NCI-H748 treated with DMSO at 0.1 percent for 48 hours (cell line): ENCODE measurements at regions not wholly inside any gene's neighbourhood (a gene's known extent, or its start where the extent isn't known, plus 50 kb on each side); places are given as distances from the start of the nearest gene placed in this dataset.

Experiments
- DNase-seq: peaks from one replicate; lab custom pipeline; 2025; lab: John Stamatoyannopoulos, UW

- DNase-seq = no peak
These were observed 801.2 kb downstream of the C4orf33 start for GRCh38 chr4:129897111-129897510.

- peak; percentile 22 for DNase-seq
These were observed 803.9 kb downstream of the C4orf33 start for GRCh38 chr4:129899849-129900248.

- DNase-seq = no peak
These were observed 804.5 kb downstream of the C4orf33 start for GRCh38 chr4:129900430-129900953.

GRCh38 chr4:129901205-129901604 is 805.3 kb downstream of the C4orf33 start:
- DNase-seq = no peak

GRCh38 chr4:129903861-129904260 is 807.9 kb downstream of the C4orf33 start:
- no peak for DNase-seq

- no peak for DNase-seq
These were observed 809.3 kb downstream of the C4orf33 start for GRCh38 chr4:129905256-129905655.

GRCh38 chr4:129908117-129908516 is 812.2 kb downstream of the C4orf33 start:
- DNase-seq = no peak

GRCh38 chr4:129916991-129917390 is 821.0 kb downstream of the C4orf33 start:
- no peak for DNase-seq

- DNase-seq = no peak
These were observed 821.7 kb downstream of the C4orf33 start for GRCh38 chr4:129917651-129918050.

GRCh38 chr4:129926936-129927335 is 831.0 kb downstream of the C4orf33 start:
- DNase-seq = peak; percentile 15

GRCh38 chr4:129929052-129929451 is 833.1 kb downstream of the C4orf33 start:
- no peak for DNase-seq

GRCh38 chr4:129929984-129930383 is 834.0 kb downstream of the C4orf33 start:
- no peak for DNase-seq

- DNase-seq = no peak
These were observed 854.3 kb downstream of the C4orf33 start for GRCh38 chr4:129950217-129950616.

GRCh38 chr4:129966175-129966574 is 870.2 kb downstream of the C4orf33 start:
- DNase-seq = no peak

GRCh38 chr4:129968366-129968765 is 872.4 kb downstream of the C4orf33 start:
- no peak for DNase-seq

GRCh38 chr4:129968778-129969177 is 872.8 kb downstream of the C4orf33 start:
- DNase-seq = no peak

- no peak for DNase-seq
These were observed 874.8 kb downstream of the C4orf33 start for GRCh38 chr4:129970801-129971200.

- no peak for DNase-seq
These were observed 875.5 kb downstream of the C4orf33 start for GRCh38 chr4:129971419-129971818.

- DNase-seq = no peak
These were observed 876.3 kb downstream of the C4orf33 start for GRCh38 chr4:129972257-129972656.

- DNase-seq = no peak
These were observed 878.8 kb downstream of the C4orf33 start for GRCh38 chr4:129974730-129975129.

- no peak for DNase-seq
These were observed 882.4 kb downstream of the C4orf33 start for GRCh38 chr4:129978315-129978714.

- no peak for DNase-seq
These were observed 893.0 kb downstream of the C4orf33 start for GRCh38 chr4:129988957-129989356.

GRCh38 chr4:129994715-129995114 is 898.8 kb downstream of the C4orf33 start:
- no peak for DNase-seq

- DNase-seq = no peak
These were observed 902.6 kb downstream of the C4orf33 start for GRCh38 chr4:129998436-129999150.
